CD8-positive, alpha-beta memory T cell (primary cell): ENCODE measurements at regions not wholly inside any gene's neighbourhood (a gene's known extent, or its start where the extent isn't known, plus 50 kb on each side); places are given as distances from the start of the nearest gene placed in this dataset.

Experiments used
- CTCF ChIA-PET: fragments of 350-600 bp; sonication (Branson Sonifier 250); formaldehyde crosslinking; loops from one replicate; lab custom pipeline; 2021; ENCODE audit warnings: antibody characterized with exemption; lab: Charles Lee
- POLR2A ChIA-PET: fragments of 350-600 bp; sonication (Branson Sonifier 250); formaldehyde crosslinking; loops from one replicate; lab custom pipeline; 2021; ENCODE audit warnings: antibody characterized with exemption; lab: Charles Lee
- DNase-seq, 5 donors: peaks; one replicate each; pipeline versions ENCODE4 v3.0.0 to v3.0.0-alpha.2; 2020 to 2022; ENCODE audit warnings: mixed read lengths in 1 of 5
- H3K27ac ChIP-seq: one replicate; pipeline ENCODE4 v1.7.0; 2013; ENCODE audit warnings: low read depth, mild to moderate bottlenecking, low read length, moderate library complexity
- H3K27me3 ChIP-seq: 2 replicates; pipeline ENCODE4 v1.7.0; 2013; ENCODE audit warnings: low read length, mild to moderate bottlenecking; ENCODE audit not compliant: insufficient read depth, poor library complexity, severe bottlenecking
- H3K36me3 ChIP-seq: 2 replicates; pipeline ENCODE4 v1.7.0; 2013; ENCODE audit warnings: mild to moderate bottlenecking, low read length, moderate library complexity; ENCODE audit not compliant: insufficient read depth
- H3K4me1 ChIP-seq: 2 replicates; pipeline ENCODE4 v1.7.0; 2013; ENCODE audit warnings: mild to moderate bottlenecking, low read length, moderate library complexity; ENCODE audit not compliant: insufficient read depth
- H3K4me3 ChIP-seq: 2 replicates; pipeline ENCODE4 v1.7.0; 2013; ENCODE audit warnings: mild to moderate bottlenecking, low read length
- H3K9me3 ChIP-seq: 2 replicates; pipeline ENCODE4 v1.7.0; 2013; ENCODE audit warnings: mild to moderate bottlenecking, low read length
- H3K27ac Mint-ChIP-seq, 8 donors: one replicate each; pipeline ENCODE4 v1.8.0; 2020 to 2021; ENCODE audit warnings: mixed read lengths in 8 of 8, mild to moderate bottlenecking in 6 of 8, inconsistent platforms in 3 of 8, moderate library complexity in 3 of 8
- H3K27me3 Mint-ChIP-seq, 2 donors: one replicate each; pipeline ENCODE4 v1.8.0; 2020 to 2021; ENCODE audit warnings: mixed read lengths in 2 of 2, mild to moderate bottlenecking in 1 of 2, moderate library complexity in 1 of 2
- H3K36me3 Mint-ChIP-seq, 3 donors: one replicate each; pipeline ENCODE4 v1.8.0; 2020 to 2021; ENCODE audit warnings: mixed read lengths in 3 of 3, inconsistent platforms in 1 of 3, mild to moderate bottlenecking in 1 of 3
- H3K4me1 Mint-ChIP-seq, 3 donors: one replicate each; pipeline ENCODE4 v1.8.0; 2020 to 2021; ENCODE audit warnings: mixed read lengths in 3 of 3, inconsistent platforms in 1 of 3, mild to moderate bottlenecking in 1 of 3
- H3K4me3 Mint-ChIP-seq, 7 donors: one replicate each; pipeline ENCODE4 v1.8.0; 2020 to 2021; ENCODE audit warnings: mixed read lengths in 7 of 7, mild to moderate bottlenecking in 6 of 7, moderate library complexity in 4 of 7, inconsistent platforms in 2 of 7
- H3K9me3 Mint-ChIP-seq, 5 donors: one replicate each; pipeline ENCODE4 v1.8.0; 2020 to 2022; ENCODE audit warnings: mixed read lengths in 5 of 5, mild to moderate bottlenecking in 3 of 5, moderate library complexity in 2 of 5, inconsistent platforms in 1 of 5

DNA sequence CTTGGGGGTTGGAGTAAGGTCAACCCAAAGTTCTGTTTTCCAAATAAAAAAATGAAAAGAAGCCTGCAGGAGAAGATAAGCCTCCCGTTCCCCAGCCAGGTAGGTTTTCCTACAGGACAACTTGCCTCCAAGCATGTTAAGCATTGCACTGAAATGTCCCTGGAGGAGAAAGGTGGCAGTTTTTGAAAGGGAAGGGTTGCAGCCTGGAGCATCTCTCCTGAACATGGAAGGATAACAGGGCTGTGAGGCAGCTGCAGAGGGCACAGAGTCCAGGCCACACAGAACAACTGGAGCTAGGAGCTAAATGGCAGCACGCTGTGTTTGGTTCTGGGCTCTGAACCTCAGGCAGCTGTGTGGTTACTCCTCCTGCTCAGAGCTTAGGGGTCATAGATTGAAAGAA lies 452.9 kb downstream of the TCERG1L start:
- H3K27me3 Mint-ChIP-seq: peaks cover 0 to 2% of the 10 kb centered on the region in 2 donors
- no peaks in the 10 kb centered on the region for H3K36me3 ChIP-seq
- no peaks in the 10 kb centered on the region for H3K4me1 Mint-ChIP-seq
- no peaks in the 10 kb centered on the region for H3K27me3 ChIP-seq
- H3K4me3 Mint-ChIP-seq: no peak overlapping the region
- CTCF ChIA-PET: no interaction called here
- DNase-seq: no peak
- no peak overlapping the region for H3K4me3 ChIP-seq
- peaks cover 16 to 21% (median 18%) of the 10 kb centered on the region in 5 donors for H3K9me3 Mint-ChIP-seq
- no peak overlapping the region for H3K27ac ChIP-seq
- H3K27ac Mint-ChIP-seq: no peak overlapping the region
- H3K36me3 Mint-ChIP-seq: no peaks in the 10 kb centered on the region
- H3K9me3 ChIP-seq: no peaks in the 10 kb centered on the region
- no peaks in the 10 kb centered on the region for H3K4me1 ChIP-seq
- POLR2A ChIA-PET: no interaction called here

DNA sequence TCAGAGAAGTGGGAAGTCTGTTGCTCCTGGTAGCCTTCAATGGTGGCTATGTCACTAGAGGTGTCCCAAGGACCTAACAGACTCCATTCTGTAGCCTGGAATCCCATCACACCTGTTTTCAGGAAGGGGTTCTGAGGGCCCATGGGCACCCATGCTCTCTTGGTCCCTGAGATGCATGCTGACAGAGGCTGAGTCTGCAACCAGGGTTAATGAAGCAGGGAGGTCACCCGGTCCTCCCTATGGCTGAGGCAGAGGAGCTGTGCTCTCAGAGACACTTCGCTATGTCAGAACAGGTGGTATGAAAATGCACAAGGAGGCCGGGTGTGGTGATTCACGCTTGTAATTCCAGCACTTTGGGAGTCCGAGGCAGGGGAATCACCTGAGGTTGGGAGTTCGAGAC lies 452.1 kb downstream of the TCERG1L start:
- CTCF ChIA-PET: no interaction called here
- Mint-ChIP-seq H3K4me3 (no peak overlapping the region), H3K27me3 (peaks cover 0 to 2% of the 10 kb centered on the region in 2 donors), H3K36me3 (no peaks in the 10 kb centered on the region), H3K9me3 (peaks cover 12 to 17% (median 13%) of the 10 kb centered on the region in 5 donors), H3K27ac (peak overlapping the region in 1 of 8 donors; percentile 54), H3K4me1 (no peaks in the 10 kb centered on the region)
- POLR2A ChIA-PET: no interaction called here
- Histone ChIP-seq H3K27me3 (no peaks in the 10 kb centered on the region), H3K27ac (no peak overlapping the region), H3K36me3 (no peaks in the 10 kb centered on the region), H3K4me3 (no peak overlapping the region), H3K9me3 (no peaks in the 10 kb centered on the region), H3K4me1 (no peaks in the 10 kb centered on the region)
- no peak for DNase-seq

DNA sequence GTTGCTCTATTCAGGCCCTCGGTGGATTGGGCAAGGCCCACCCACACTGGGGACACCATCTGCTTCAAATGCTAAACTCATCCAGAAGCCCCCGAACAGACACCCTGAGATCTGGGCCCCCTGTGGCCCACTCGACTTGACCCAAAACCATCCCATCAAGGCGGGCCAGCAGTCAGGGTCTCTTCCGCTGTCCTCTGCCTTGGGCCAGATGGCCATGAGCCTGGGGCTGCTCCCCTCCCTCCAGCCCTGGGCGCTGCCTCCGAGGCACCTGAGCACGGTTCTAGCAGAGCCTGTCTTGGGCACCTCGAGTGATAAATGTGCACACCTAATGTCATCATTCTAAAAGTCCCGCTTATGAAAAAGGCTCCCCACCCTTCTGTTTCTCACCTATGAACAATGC lies 449.4 kb downstream of the TCERG1L start:
- no peak for DNase-seq
- Mint-ChIP-seq H3K4me1 (no peaks in the 10 kb centered on the region), H3K36me3 (no peaks in the 10 kb centered on the region), H3K4me3 (no peak overlapping the region), H3K9me3 (peaks cover 0 to 7% (median 4%) of the 10 kb centered on the region in 5 donors), H3K27me3 (peaks cover 0 to 2% of the 10 kb centered on the region in 2 donors), H3K27ac (no peak overlapping the region)
- CTCF ChIA-PET: no interaction called here
- no peaks in the 10 kb centered on the region for H3K9me3 ChIP-seq
- no peak overlapping the region for H3K27ac ChIP-seq
- POLR2A ChIA-PET: no interaction called here
- H3K36me3 ChIP-seq: no peaks in the 10 kb centered on the region
- H3K27me3 ChIP-seq: no peaks in the 10 kb centered on the region
- H3K4me1 ChIP-seq: no peaks in the 10 kb centered on the region
- no peak overlapping the region for H3K4me3 ChIP-seq

DNA sequence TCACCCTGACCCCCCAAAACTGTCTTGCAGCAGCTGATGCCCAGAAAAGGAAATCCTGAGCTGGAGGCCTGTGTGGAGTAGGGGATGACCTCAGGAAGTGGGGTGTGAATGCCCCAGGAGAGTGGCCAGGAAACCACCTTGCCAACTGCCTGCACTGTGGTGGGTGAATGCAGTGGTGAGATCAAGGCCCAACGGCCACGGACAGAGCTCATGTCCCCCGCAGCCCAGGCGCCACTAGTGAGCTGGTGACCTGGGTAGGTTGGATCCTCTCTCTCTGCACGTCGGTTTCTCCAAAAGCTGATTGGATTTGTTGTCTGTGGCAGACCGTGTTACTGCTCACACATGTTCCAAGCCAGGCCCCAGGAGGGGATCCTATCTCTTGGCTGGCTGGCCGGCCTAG lies 448.9 kb downstream of the TCERG1L start:
- no peaks in the 10 kb centered on the region for H3K36me3 Mint-ChIP-seq
- no peaks in the 10 kb centered on the region for H3K4me1 ChIP-seq
- no peaks in the 10 kb centered on the region for H3K9me3 ChIP-seq
- no peaks in the 10 kb centered on the region for H3K4me1 Mint-ChIP-seq
- no peak overlapping the region for H3K27ac ChIP-seq
- H3K4me3 Mint-ChIP-seq: no peak overlapping the region
- CTCF ChIA-PET: no interaction called here
- POLR2A ChIA-PET: no interaction called here
- no peak overlapping the region for H3K4me3 ChIP-seq
- H3K27me3 Mint-ChIP-seq: peaks cover 0 to 2% of the 10 kb centered on the region in 2 donors
- DNase-seq: no peak
- no peak overlapping the region for H3K27ac Mint-ChIP-seq
- H3K27me3 ChIP-seq: no peaks in the 10 kb centered on the region
- no peaks in the 10 kb centered on the region for H3K36me3 ChIP-seq
- H3K9me3 Mint-ChIP-seq: peaks cover 0 to 6% (median 4%) of the 10 kb centered on the region in 5 donors

DNA sequence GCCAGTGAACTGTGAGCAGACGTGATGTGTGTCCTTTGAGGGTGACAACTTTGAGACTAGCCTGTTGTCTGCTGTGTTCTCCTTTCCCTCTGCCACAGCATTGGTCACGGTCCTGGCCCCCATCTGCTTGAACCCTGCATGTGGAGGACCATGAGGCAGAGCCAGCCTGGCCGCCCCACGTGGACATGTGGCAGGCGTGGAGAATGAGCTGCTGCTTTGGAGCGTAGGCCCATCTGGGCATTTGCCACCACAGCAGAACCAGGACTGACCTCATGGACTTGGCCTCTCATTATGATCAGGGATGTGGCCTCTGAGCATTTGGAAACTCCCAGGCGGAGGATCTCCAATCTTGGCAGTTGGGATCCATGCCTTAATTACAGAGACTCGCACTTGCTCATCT lies 448.5 kb downstream of the TCERG1L start:
- no peak overlapping the region for H3K27ac ChIP-seq
- peaks cover 0 to 2% of the 10 kb centered on the region in 2 donors for H3K27me3 Mint-ChIP-seq
- H3K9me3 ChIP-seq: no peaks in the 10 kb centered on the region
- no peaks in the 10 kb centered on the region for H3K4me1 Mint-ChIP-seq
- no peaks in the 10 kb centered on the region for H3K27me3 ChIP-seq
- no peaks in the 10 kb centered on the region for H3K4me1 ChIP-seq
- DNase-seq: peak in 1 of 5 donors; percentile 33
- H3K9me3 Mint-ChIP-seq: peaks cover 0 to 6% (median 4%) of the 10 kb centered on the region in 5 donors
- no peak overlapping the region for H3K4me3 ChIP-seq
- no peak overlapping the region for H3K27ac Mint-ChIP-seq
- H3K36me3 Mint-ChIP-seq: no peaks in the 10 kb centered on the region
- ChIA-PET POLR2A (no interaction called here), CTCF (no interaction called here)
- no peaks in the 10 kb centered on the region for H3K36me3 ChIP-seq
- H3K4me3 Mint-ChIP-seq: no peak overlapping the region

DNA sequence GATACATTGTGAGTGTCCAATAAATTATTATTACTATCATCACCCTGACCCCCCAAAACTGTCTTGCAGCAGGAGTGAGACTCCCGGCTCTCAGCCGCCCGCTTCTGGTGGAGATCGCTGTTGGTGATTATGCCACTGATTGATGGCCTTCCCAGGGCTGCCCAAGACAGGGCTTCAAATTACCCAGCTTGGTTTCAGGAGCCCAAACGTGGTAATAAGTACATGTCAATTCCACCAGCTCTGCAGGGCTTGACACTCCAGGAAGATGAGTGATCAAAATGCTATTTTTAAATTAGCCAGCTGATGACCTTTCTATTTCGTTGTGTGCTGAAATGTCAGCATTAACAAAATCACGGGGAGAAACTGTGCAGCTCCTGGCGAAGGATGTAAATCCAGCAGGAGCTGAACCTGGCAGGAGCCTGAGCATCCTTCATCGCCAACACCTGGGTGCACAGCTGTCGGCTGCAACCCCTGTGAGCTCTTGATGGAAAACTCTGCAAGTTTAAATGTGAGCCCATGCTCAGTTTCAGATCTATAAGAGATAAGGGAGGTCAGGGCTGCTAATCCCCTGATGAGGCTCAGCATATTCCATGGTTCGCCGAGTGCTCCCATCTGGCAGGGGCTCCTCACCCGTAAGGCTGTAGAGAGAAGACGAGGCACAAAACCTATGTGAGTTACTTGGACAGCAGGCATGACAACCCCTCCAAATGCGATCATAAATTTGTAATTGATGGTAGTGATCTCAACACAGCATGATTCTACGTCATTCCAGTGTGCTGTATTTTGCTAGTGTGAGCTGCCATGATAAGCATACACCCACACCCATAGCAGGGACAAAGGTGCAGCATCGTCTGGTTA lies 446.3 kb downstream of the TCERG1L start:
- CTCF ChIA-PET: no interaction called here
- POLR2A ChIA-PET: no interaction called here
- Histone ChIP-seq H3K4me1 (no peaks in the 10 kb centered on the region), H3K27me3 (no peaks in the 10 kb centered on the region), H3K27ac (no peak overlapping the region), H3K36me3 (no peaks in the 10 kb centered on the region), H3K9me3 (no peaks in the 10 kb centered on the region), H3K4me3 (no peak overlapping the region)
- H3K27ac Mint-ChIP-seq: no peak overlapping the region
- H3K4me3 Mint-ChIP-seq: no peak overlapping the region
- H3K27me3 Mint-ChIP-seq: peaks cover 0 to under 1% of the 10 kb centered on the region in 2 donors
- H3K9me3 Mint-ChIP-seq: peaks cover 0 to 9% (median 2%) of the 10 kb centered on the region in 5 donors
- no peak for DNase-seq
- H3K36me3 Mint-ChIP-seq: no peaks in the 10 kb centered on the region
- H3K4me1 Mint-ChIP-seq: no peaks in the 10 kb centered on the region

DNA sequence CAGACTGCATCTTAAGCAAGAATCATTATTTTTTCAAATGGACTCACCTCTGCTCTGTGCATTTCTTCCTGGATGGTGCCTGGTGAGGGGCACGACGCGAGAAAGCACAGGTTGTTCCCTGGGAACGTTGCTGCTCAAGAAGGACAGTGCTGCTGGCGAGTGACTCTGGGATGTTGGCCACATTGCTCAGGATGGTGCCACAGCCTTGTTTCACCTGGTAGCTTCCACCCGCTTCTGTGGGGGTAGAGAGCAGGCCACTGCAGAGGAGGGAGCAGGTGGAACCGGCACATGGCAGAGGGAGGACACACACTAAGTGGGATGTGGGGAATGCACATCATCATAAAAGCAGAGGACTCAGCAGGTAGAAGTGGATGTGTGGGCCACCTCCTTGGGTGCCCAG lies 444.7 kb downstream of the TCERG1L start:
- H3K36me3 Mint-ChIP-seq: no peaks in the 10 kb centered on the region
- Histone ChIP-seq H3K36me3 (no peaks in the 10 kb centered on the region), H3K27ac (no peak overlapping the region), H3K27me3 (no peaks in the 10 kb centered on the region), H3K4me3 (no peak overlapping the region), H3K9me3 (no peaks in the 10 kb centered on the region), H3K4me1 (no peaks in the 10 kb centered on the region)
- no peak overlapping the region for H3K4me3 Mint-ChIP-seq
- H3K27me3 Mint-ChIP-seq: no peaks in the 10 kb centered on the region
- H3K9me3 Mint-ChIP-seq: peaks cover 0 to 4% (median 2%) of the 10 kb centered on the region in 5 donors
- POLR2A ChIA-PET: no interaction called here
- H3K4me1 Mint-ChIP-seq: no peaks in the 10 kb centered on the region
- CTCF ChIA-PET: no interaction called here
- no peak for DNase-seq
- H3K27ac Mint-ChIP-seq: no peak overlapping the region

DNA sequence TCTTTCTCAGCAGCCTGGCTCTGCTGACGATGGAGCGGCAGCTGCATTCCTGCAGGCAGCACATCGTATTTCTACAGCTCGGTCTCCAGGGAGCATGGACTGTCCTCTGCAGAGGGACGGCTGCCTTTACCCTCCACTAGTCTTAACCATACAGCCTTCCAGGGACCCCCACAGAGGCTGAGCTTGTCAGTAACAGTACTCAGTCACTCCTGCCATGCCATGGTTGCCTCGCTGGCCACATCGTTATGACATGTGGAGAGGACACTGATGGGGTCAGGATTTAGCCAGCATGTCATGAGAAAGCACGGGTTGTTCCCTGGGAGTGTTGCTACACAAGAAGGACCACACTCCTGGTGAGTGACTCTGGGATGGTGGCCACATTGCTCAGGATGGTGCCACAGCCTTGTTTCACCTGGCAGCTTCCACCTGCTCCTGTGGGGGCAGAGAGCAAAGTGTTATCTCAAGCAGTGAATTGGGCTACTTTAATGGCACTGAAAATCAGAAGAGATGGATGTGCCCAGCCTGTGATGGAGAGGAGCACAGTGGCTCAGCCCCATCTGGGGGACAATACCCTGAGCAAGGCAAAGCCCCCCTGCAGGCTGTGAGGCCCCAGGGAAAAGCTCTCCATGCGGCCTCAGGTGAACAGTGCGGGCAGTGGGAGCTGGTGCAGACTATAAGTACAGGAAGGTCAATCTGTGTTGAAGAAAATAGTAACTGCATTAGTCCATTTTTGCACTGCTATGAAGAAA lies 443.9 kb downstream of the TCERG1L start:
- H3K36me3 ChIP-seq: no peaks in the 10 kb centered on the region
- no peaks in the 10 kb centered on the region for H3K27me3 Mint-ChIP-seq
- CTCF ChIA-PET: no interaction called here

More for the DNA sequence above, 443.9 kb downstream of the TCERG1L start:
- Mint-ChIP-seq H3K4me3 (no peak overlapping the region), H3K4me1 (no peaks in the 10 kb centered on the region), H3K36me3 (no peaks in the 10 kb centered on the region), H3K27ac (no peak overlapping the region), H3K9me3 (peaks cover 0 to 5% (median 0%) of the 10 kb centered on the region in 5 donors)
- Histone ChIP-seq H3K4me3 (no peak overlapping the region), H3K27ac (no peak overlapping the region), H3K9me3 (no peaks in the 10 kb centered on the region), H3K4me1 (no peaks in the 10 kb centered on the region), H3K27me3 (no peaks in the 10 kb centered on the region)
- POLR2A ChIA-PET: no interaction called here
- no peak for DNase-seq
